Endothelial cell of umbilical vein (primary cell): ENCODE measurements at regions not wholly inside any gene's neighbourhood (a gene's known extent, or its start where the extent isn't known, plus 50 kb on each side); places are given as distances from the start of the nearest gene placed in this dataset.

ENCODE experiments used
- POLR2A ChIP-seq: IDR thresholded peaks from 2 replicates; pipeline ENCODE4 v1.6.1; 2012; ENCODE audit warnings: low read depth, mild to moderate bottlenecking, control low read depth, low read length
- TF ChIP-seq, protein P1 (sequence below): IDR thresholded peaks from 2 replicates; pipeline ENCODE4 v1.6.1; 2011; ENCODE audit not compliant: insufficient read depth, insufficient read length

DNA sequence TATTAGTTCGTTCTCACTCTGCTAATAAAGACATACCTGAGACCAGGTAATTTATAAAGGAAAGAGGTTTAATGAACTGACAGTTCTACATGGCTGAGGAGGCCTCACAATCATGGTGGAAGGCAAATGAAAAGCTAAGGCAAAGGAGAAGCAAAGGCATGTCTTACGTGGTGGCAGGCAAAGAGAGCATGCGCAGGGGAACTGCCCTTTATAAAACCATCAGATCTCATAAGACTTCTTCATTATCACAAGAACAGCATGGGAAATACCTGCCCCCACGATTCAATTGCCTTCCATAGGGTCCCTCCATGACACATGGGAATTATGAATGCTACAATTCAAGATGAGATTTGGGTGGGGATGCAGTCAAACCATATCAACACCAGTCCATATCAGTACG lies 133.5 kb downstream of the ZNF621 start:
- TF ChIP-seq POLR2A: no peak
- TF ChIP-seq, protein P1, sequence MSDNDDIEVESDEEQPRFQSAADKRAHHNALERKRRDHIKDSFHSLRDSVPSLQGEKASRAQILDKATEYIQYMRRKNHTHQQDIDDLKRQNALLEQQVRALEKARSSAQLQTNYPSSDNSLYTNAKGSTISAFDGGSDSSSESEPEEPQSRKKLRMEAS: no peak
